ENCODE measurements at regions not wholly inside any gene's neighbourhood (a gene's known extent, or its start where the extent isn't known, plus 50 kb on each side); places are given as distances from the start of the nearest gene placed in this dataset.

- Histone ChIP-seq H3K9me3 (no peaks in the 10 kb centered on the region), H3K4me3 (no peak overlapping the region), H3K36me3 (no peaks in the 10 kb centered on the region), H3K27ac (no peak overlapping the region), H3K4me1 (no peaks in the 10 kb centered on the region), H3K27me3 (no peaks in the 10 kb centered on the region)
- DNase-seq (ENCODE audit: low spot score), result no peak
- peak; percentile 53 to 82 for TF ChIP-seq CTCF (IDR thresholded peaks at IDR 0.05)
These were observed 70.4 kb upstream of the ITPRID1 start for GRCh38 chr7:31443457-31443856.

GRCh38 chr7:31444196-31444595 is 69.7 kb upstream of the ITPRID1 start:
- no peak for DNase-seq (ENCODE audit: low spot score)
- H3K27me3 ChIP-seq, result no peaks in the 10 kb centered on the region

GRCh38 chr7:31445686-31446355 is 68.1 kb upstream of the ITPRID1 start:
- Histone ChIP-seq H3K36me3 (no peaks in the 10 kb centered on the region), H3K4me3 (no peak overlapping the region), H3K4me1 (no peaks in the 10 kb centered on the region), H3K9me3 (no peaks in the 10 kb centered on the region), H3K27ac (no peak overlapping the region), H3K27me3 (no peaks in the 10 kb centered on the region)
- no peak for DNase-seq (ENCODE audit: low spot score)
- TF ChIP-seq CTCF (IDR thresholded peaks at IDR 0.05), result no peak

More at GRCh38 chr7:31444196-31444595, 69.7 kb upstream of the ITPRID1 start:
- no peak overlapping the region for H3K4me3 ChIP-seq
- H3K4me1 ChIP-seq, result no peaks in the 10 kb centered on the region
- TF ChIP-seq CTCF (IDR thresholded peaks at IDR 0.05), result no peak
- no peak overlapping the region for H3K27ac ChIP-seq
- no peaks in the 10 kb centered on the region for H3K36me3 ChIP-seq
- no peaks in the 10 kb centered on the region for H3K9me3 ChIP-seq

GRCh38 chr7:31448649-31449048 is 65.2 kb upstream of the ITPRID1 start:
- no peak for TF ChIP-seq CTCF (IDR thresholded peaks at IDR 0.05)
- Histone ChIP-seq H3K27me3 (no peaks in the 10 kb centered on the region), H3K27ac (no peak overlapping the region), H3K9me3 (no peaks in the 10 kb centered on the region), H3K36me3 (no peaks in the 10 kb centered on the region), H3K4me1 (no peaks in the 10 kb centered on the region), H3K4me3 (no peak overlapping the region)
- DNase-seq (ENCODE audit: low spot score), result no peak

- no peaks in the 10 kb centered on the region for H3K9me3 ChIP-seq
- no peak for TF ChIP-seq CTCF (IDR thresholded peaks at IDR 0.05)
- H3K27ac ChIP-seq, result no peak overlapping the region
- H3K4me3 ChIP-seq, result no peak overlapping the region
- no peaks in the 10 kb centered on the region for H3K4me1 ChIP-seq
- no peaks in the 10 kb centered on the region for H3K27me3 ChIP-seq
- DNase-seq (ENCODE audit: low spot score), result no peak
- no peaks in the 10 kb centered on the region for H3K36me3 ChIP-seq
These were observed 58.0 kb upstream of the ITPRID1 start for GRCh38 chr7:31455844-31456243.
